GM18519 (cell line): ENCODE measurements at regions not wholly inside any gene's neighbourhood (a gene's known extent, or its start where the extent isn't known, plus 50 kb on each side); places are given as distances from the start of the nearest gene placed in this dataset.
A peak's percentile ranks its signal among the peaks of the same experiment; 100 is the strongest.

Experiments used
- ATAC-seq: cut with Tn5 transposase; IDR thresholded peaks from one replicate; pipeline ENCODE4 v1.9.1; 2021; ENCODE audit warnings: mild to moderate bottlenecking, moderate library complexity; ENCODE audit not compliant: unreplicated experiment, low FRiP score

GRCh38 chrX:79300856-79301255 is 66.3 kb downstream of the ITM2A start:
- no peak for ATAC-seq

DNA sequence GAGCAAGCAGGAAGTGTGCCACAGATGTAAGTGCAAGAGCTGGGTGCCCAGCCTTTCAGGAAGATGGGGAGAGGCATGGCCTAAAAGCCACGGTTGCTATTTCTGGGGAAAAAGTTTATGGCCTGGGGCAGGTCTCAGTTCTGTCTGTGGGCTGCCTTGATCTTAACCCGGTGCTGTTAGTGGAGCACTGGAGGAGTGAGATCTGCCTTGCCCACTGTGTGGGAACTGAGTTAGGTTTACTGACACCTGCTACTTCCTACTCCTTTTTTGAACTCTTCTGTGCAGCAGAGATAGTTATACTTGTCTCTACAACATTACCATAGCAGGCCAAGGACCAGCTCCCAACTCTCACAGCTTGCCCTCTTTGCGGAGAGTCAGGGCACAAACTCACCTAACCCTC is 76.5 kb downstream of the ITM2A start:
- ATAC-seq: no peak

DNA sequence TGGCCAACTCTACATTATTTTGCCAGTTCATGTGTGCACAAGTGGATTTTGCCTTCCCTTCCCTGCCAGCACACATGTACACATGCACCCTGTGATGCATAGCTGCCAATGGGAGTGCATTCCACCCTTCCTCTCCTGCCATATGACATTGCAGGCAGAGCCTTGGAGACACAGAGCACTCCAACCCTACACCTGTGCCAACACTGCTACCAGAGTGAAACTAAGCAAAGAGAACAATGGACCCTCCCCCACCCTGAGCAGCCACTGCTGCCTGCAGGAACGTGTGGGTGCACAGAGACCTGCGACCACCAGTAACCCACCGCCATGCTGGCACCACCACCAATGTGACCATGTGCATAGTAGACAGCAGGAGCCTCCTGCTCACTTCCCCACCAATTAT is 78.4 kb downstream of the ITM2A start:
- no peak for ATAC-seq

GRCh38 chrX:79287724-79288123 is 79.4 kb downstream of the ITM2A start:
- ATAC-seq: no peak

DNA sequence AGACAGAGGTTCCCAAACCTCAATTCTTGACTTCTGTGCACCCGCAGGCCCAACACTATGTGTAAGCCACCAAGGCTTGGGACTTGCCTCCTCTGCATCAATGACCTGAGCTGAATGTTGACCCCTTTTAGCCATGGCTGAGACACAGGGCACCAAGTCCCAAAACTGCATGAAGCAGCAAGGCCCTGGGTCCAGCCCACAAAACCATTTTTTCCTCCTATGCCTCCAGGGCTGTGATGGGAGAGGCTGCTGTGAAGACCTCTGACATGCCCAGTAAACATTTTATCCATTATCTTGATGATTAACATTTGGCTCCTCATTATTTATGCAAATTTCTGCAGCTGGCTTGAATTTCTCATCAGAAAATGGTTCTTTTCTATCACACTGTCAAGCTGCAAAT is 85.4 kb downstream of the ITM2A start:
- no peak for ATAC-seq

GRCh38 chrX:79270401-79270800 is 96.7 kb downstream of the ITM2A start:
- peak; percentile 93 for ATAC-seq

GRCh38 chrX:79268788-79269187 is 98.3 kb downstream of the ITM2A start:
- no peak for ATAC-seq

- ATAC-seq: no peak
Observed at GRCh38 chrX:79266702-79267101, 100.4 kb downstream of the ITM2A start.

DNA sequence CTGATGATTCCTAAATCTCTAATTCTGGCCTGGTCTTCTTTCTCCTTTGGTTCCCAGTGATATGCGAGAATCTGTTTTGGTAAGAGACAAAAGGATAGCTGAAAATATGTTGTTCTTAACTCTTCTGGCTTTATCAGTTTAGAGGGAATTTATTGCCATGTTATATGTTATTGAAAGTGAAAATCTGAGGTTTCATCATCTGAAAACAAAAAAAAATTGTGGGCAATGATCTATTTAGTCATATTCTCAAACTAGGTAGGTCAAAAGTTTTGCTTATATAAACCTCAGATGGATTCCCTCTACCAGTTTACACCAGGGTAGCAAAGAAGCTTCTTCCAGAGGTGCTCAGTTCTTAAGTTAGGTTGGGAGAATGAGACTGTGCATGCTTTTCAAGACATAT is 103.6 kb downstream of the ITM2A start:
- ATAC-seq: no peak

- peak; percentile 81 for ATAC-seq
Observed at GRCh38 chrX:79259073-79259689, 108.0 kb downstream of the ITM2A start.

DNA sequence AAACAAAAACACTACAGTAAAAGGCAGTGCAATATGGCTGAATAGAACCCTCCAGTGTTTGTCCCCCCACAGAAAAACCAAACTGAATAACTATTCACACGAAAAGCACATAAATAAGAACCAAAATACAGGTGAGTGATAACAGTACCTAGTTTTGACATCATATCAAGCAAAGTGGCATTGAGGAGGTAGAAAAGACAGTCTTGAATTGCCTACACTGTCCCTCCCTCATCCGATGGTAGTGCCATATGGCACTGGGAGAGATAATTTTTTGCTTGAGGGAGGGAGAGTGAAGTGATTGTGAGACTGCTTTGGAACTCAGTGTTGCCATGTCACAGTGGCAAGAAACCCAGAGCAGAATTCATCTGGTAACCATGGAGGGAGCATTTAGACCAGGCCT is 99.2 kb downstream of the GPR174 start:
- no peak for ATAC-seq

DNA sequence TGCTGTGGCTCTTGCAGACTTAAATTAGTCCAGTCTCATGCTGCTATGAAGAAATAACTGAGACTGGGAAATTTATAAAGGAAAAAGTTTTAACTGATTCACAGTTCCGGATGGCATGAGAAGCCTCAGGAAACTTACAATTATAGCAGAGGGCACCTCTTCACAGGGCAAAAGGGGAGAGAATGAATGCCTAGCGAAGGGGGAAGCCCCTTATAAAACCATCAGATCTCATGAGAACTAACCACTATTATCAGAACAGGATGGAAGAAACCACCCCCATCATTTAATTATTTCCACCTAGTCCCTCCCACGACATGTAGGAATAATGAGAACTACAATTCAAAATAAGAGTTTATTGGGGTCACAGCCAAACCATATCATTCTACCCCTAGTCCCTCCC is 91.4 kb downstream of the GPR174 start:
- ATAC-seq: no peak

GRCh38 chrX:79231662-79232061 is 87.2 kb downstream of the GPR174 start:
- no peak for ATAC-seq
